ENCODE measurements at regions not wholly inside any gene's neighbourhood (a gene's known extent, or its start where the extent isn't known, plus 50 kb on each side); places are given as distances from the start of the nearest gene placed in this dataset.

DNA sequence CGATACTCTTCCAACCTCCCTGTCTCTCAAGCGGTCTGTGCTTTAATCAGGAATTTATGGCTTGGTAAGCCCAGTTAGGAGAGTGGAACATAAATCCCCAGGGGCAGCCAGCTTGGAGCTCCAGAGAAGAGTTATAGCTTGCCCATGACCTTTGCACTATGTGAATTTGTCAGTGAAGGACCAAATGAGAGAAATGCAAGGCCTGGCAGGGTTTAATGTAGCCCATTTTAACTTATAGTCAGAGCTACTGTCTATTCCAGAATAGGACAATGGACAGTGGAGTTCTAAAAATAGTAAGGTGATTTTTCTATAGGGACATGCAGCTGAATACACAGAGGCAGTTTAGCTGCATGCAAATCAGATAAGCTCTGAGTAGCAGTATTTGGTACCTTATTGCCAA, 142.6 kb upstream of the CAV2 start:
- TF ChIP-seq, protein P1, sequence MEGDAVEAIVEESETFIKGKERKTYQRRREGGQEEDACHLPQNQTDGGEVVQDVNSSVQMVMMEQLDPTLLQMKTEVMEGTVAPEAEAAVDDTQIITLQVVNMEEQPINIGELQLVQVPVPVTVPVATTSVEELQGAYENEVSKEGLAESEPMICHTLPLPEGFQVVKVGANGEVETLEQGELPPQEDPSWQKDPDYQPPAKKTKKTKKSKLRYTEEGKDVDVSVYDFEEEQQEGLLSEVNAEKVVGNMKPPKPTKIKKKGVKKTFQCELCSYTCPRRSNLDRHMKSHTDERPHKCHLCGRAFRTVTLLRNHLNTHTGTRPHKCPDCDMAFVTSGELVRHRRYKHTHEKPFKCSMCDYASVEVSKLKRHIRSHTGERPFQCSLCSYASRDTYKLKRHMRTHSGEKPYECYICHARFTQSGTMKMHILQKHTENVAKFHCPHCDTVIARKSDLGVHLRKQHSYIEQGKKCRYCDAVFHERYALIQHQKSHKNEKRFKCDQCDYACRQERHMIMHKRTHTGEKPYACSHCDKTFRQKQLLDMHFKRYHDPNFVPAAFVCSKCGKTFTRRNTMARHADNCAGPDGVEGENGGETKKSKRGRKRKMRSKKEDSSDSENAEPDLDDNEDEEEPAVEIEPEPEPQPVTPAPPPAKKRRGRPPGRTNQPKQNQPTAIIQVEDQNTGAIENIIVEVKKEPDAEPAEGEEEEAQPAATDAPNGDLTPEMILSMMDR (conservative IDR thresholded peaks at IDR 0.05) = no peak
- no peak for TF ChIP-seq EZH2 (IDR thresholded peaks at IDR 0.05; ENCODE audit: low read depth)

All from PC-9 (cell line).